ENCODE measurements at regions not wholly inside any gene's neighbourhood (a gene's known extent, or its start where the extent isn't known, plus 50 kb on each side); places are given as distances from the start of the nearest gene placed in this dataset.

DNA sequence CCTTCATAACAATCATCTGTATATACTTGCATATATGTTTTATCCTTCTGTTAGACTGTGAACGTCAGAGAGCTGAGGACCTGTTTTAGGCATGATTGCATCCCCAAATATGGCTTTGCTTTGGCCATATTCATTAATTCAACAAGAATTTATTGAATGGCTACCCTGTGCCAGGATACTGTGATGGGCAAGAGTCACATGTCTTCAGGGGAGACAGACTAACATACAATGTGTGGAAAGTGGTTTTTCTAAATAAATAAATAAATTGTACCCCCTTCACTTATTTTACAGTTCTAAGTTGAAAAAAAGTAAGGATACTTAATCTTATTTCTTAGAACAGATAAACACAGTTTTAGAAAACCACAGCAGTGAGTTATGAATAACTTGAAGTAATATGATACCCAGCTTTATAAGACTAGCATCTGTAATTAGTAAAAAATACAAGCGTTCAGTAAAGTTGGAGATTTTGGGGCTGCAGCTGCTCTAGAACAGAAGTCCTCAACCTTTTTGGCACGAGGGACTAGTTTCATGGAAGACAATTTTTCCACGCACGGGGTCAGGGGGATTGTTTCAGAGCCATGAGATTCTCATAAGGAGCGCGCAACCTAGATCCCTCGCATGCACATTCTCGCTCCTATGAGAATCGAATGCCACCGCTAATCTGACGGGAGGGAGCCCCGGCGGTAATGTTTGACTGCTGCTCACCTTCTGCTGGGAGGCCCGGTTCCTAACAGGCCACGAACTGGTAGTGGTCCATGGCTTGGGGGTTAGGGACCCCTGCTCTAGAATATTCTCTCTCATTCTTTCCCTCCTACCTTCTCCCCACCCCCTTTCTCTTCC, 89.4 kb upstream of the MTPN start:
- no peak for DNase-seq (ENCODE audit: low spot score)

- DNase-seq (ENCODE audit: low spot score), result no peak
Observed at GRCh38 chr7:136064627-136065237, 87.6 kb upstream of the MTPN start.

- DNase-seq (ENCODE audit: low spot score), result no peak
Observed at GRCh38 chr7:136064081-136064480, 86.9 kb upstream of the MTPN start.

- no peak for DNase-seq (ENCODE audit: low spot score)
Observed at GRCh38 chr7:136063326-136063666, 86.1 kb upstream of the MTPN start.

DNA sequence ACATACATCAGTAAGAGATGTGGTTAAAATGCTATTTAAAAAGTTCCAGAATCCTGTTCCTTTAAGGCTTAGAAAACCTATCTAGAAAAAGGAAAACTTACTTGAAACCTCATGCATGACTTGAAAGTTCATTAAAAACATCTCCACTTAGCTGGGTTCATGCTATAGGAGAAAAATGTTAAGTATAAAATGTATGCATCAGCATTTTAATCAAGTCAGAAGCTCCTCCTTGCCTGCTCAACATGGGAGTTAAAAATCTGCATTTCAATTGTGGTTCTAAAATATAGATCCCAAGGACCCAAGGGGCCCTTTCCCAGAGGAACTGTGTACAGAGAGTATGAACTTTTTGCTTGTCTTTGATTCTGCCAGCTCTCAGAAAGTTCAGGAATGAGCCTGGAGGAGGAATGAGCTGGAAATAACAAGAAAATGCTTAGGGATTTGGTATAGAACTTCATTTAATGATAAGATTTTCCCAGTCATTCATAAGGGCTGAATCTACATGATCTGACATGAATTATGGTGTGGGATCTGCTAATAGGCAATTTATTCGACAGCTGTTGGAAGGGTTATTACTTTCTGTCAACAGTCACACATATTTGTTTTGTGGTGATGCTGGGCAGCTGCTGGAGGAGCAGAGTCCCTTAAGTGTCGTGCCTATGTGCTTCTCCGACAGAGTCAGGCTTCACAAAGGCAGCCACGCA, 85.6 kb upstream of the MTPN start:
- DNase-seq (ENCODE audit: low spot score), result no peak

- no peak for DNase-seq (ENCODE audit: low spot score)
Observed at GRCh38 chr7:136061433-136061832, 84.3 kb upstream of the MTPN start.

GRCh38 chr7:136058546-136058945, 81.4 kb upstream of the MTPN start:
- no peak for DNase-seq (ENCODE audit: low spot score)

GRCh38 chr7:136057509-136057908, 80.3 kb upstream of the MTPN start:
- DNase-seq (ENCODE audit: low spot score), result no peak

DNA sequence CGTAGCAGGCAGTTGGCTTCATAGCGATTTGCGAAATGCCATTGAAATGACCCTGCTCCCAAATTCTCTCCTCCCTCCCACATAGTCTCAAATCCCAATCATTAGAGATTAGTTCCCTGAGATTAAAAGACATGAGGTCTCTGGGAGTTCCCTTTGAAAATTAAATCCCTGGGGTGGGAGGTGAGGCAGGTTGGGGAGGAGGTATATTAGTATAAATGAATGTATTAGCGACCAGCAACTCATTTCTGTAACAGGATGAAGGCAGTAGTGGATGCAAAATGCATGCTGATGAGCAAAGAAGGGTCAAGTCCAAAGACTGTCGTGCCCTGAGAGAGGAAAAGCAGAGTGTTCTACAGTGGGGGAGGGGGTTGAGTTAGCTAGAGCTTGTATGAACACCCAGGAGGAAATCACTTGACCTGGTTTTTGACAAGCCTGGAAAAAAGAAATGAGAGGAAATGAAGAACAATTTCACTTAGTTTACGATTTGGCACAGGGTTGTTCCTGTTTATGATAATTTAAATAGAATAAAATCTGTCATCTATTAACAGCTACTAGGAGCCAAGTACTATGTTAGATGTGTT, 79.6 kb upstream of the MTPN start:
- DNase-seq (ENCODE audit: low spot score), result no peak

DNA sequence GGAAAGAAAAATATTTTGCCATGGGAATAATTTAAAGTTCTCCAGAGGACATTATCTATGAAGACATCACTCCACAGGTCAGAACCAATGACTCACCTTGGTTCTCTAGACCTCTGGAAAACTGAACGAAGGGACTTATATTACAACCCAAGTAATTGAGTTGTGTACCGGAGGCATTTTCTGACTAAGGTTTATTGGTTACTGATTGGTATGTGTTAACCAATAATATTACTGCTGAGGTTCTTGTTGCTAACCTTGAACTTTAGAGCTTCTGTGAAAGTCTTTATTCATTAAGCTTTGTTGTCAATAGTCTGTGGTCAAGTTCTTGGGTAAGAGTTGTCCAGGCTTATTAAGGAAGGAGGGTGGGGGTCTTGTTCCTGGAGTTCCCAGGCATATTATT, 78.1 kb upstream of the MTPN start:
- DNase-seq (ENCODE audit: low spot score), result no peak

DNA sequence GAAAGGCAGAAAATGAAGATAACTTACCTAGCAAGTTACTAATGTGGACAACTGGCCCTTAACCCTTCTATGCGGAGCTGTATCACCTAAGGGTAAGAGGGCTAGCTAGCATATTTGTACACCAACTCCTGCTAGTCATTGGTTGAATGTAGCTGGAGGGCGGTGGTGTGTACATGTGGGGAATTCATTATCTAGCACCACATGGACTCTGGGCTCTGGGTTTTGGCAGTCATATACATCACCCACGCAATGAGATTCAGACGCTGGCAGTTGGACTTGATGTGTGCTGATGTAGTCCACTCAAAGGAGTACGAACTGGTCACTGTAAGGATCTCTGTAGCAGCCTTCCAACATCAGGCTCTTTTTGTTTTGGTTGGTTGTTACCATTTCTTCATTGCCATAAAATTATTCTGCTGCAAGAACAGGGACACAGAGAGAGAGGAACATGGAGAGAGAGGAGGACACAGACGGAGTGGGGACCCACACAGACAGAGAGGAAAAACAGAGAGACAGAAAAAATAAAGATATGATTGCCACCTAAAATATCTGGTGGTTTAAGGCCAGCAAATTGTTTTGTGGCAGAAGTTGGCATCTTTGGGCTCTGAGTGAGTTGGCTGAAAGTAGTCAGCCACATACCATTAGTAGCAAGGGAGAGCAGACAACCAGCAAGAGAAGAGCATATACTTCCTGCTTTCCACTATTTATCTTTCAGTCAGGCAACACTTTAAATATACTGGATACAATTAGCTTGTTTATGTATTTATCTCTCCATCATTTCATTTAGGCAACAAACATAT, 76.7 kb upstream of the MTPN start:
- DNase-seq (ENCODE audit: low spot score), result no peak

DNA sequence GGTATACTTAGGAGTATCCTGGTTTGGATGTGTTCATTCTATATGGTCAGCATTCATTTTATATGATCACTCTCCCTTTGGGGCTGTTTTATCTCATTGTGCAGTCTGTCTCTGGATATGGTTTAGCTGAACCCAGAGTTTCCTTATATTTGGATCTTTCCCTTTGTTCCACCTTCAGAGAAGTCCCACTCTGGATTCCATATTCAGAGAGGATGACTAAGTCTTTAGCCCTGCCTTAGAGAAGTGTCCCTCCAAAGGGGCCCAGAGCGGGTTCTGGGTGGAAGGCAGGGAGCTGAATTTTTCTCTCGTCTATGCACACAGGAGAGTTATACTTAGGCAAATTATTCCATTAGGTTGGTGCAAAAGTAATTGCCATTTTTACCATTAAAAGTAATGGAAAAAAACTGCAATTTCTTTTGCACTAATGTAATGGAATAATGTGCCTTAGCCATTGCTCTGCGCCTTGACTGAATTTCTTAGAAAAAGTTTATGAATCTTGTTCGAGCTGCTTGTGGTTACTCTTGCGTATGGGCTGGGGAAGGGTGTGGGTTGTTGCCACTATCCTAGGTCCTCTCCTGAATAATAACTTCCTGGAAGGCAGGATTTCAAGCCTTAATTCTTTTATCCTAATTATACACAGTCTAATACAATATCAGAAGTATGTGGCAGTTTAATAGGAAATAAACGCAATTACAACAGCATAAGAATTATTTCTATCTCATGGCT, 74.2 kb upstream of the MTPN start:
- DNase-seq (ENCODE audit: low spot score), result no peak

GRCh38 chr7:136050462-136050847, 73.3 kb upstream of the MTPN start:
- DNase-seq (ENCODE audit: low spot score), result no peak

DNA sequence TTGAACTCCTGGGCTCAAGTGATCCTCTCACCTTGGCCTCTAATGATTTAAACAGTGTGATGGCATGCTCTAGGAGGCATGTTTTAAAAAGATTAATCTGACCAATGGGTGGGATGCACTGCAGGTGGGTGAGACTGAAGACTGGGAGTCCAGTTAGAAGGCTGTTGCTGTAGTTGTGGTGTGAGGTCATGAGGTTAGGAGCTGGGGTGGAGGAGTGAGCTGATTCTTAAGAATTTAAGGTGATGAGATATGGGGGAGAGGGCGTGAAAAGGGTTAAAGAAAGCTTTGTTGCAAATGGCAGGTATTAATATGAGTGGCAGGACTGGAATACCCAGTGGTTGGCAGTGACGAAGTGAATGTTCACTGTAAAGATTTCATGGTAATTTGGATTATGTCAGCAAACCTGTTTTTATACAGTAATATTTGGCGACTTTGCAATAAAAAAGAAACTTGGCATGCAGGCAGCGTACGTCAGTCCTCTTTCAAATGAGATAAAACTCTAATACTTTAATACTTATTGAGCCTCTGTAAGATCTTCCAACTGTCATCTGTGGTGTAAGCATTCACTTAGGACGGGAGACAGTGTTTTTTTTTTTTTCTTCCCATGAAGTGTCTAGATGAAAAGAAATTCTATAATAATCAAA, 72.8 kb upstream of the MTPN start:
- DNase-seq (ENCODE audit: low spot score), result no peak

- DNase-seq (ENCODE audit: low spot score), result no peak
Observed at GRCh38 chr7:136049117-136049516, 72.0 kb upstream of the MTPN start.

DNA sequence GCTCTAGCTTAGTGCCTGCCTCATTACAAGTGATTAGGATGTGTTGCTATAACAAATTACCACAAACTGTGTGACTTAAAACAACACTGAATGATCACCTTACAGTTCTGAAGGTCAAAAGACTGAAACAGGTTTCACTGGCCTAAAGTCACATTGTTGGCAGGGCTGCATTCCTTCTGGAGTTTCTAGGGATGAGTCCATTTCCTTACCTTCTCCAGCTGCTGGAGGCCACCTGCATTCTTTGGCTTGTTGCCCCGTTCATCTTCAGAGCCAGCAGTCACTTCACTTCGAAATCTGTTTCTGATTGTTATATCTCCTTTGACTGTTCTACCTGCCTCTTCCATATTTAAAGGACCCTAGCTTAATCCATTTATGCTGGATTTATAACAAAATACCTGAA, 69.4 kb upstream of the MTPN start:
- DNase-seq (ENCODE audit: low spot score), result no peak

DNA sequence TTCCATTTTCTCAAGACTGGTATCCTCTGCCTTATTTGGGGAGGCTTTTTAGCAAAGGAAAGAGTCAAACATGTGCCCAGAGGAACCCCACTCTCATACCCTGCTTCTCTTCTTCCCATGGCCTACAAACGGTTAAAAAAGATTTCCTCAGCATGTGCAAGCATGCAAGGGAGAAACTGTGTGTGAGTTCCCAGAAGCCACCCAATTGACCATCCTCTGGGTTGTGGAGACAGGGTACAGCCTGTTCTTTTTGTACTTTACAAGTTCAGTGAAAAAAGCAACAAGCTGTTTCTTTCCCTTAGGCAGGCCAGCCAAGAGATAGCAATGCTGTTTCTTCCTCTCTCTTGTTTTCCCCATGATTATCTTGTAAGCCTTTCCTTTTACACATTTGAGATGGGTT, 68.8 kb upstream of the MTPN start:
- DNase-seq (ENCODE audit: low spot score), result no peak

DNA sequence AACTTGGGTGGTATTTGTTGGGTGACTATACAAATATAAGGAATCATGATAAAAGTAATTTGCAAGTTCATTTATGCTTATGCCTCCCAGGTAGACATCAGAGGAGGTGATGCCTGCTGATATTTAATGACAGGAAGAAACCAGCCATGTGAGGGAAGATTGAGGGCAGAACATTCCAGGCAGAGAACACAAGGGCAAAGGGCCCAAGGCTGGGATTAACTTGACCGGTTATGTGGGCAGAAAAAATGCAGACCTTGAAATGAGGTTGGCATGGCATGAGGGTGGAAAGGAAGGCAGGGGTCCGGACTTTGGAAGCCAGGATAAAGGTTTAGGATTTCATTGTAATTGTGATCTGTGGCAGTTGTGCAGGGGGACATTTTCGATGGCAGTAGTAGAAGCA, 68.0 kb upstream of the MTPN start:
- DNase-seq (ENCODE audit: low spot score), result no peak

DNA sequence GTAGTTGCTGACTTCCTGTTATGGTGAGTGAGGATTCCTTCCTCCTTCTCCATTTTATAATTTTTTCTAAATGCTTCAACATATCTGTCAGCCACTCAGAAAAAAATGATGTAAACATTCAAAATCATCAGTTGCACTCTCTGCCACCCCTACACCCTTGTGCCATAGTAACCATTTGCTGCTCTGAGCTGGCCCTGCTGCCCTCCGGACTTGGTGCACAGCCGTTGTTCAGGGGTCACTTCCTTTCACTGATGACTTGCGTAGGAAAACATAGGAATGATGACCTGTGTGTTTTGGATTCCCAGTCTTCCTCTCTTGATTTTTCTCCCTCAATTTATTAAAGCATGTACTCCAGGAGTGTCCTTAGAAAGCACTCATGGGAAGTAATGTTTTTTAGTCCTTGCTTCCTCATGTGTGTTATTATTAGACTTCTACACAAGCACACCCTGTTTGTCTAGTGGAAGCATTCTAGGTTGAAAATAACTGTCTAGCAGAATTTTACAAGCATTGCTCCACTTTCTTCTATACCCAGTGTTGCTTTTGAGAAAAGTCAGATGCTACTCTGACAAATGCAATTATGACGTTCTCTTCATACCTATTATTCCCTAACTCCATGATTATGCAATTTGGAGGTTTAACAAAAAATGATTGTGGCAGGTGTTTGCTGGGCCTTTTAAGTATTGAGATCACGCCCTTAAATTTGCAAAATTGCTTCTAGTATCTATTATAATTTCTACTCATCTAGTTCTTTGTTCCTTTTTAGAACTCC, 62.6 kb upstream of the MTPN start:
- no peak for DNase-seq (ENCODE audit: low spot score)

GRCh38 chr7:136036336-136036735, 59.2 kb upstream of the MTPN start:
- no peak for DNase-seq (ENCODE audit: low spot score)
